HG03025 (cell line): ENCODE measurements at regions not wholly inside any gene's neighbourhood (a gene's known extent, or its start where the extent isn't known, plus 50 kb on each side); places are given as distances from the start of the nearest gene placed in this dataset.
"Not testable (repeated sequence)": the region's sequence is repeated elsewhere in the genome, so short reads cannot be mapped to it uniquely, and the experiment has no call there.

ENCODE experiments used
- ATAC-seq: cut with Tn5 transposase; IDR thresholded peaks from one replicate; pipeline ENCODE4 v1.9.1; 2021; ENCODE audit warnings: mild to moderate bottlenecking, moderate library complexity; ENCODE audit not compliant: unreplicated experiment, low FRiP score

DNA sequence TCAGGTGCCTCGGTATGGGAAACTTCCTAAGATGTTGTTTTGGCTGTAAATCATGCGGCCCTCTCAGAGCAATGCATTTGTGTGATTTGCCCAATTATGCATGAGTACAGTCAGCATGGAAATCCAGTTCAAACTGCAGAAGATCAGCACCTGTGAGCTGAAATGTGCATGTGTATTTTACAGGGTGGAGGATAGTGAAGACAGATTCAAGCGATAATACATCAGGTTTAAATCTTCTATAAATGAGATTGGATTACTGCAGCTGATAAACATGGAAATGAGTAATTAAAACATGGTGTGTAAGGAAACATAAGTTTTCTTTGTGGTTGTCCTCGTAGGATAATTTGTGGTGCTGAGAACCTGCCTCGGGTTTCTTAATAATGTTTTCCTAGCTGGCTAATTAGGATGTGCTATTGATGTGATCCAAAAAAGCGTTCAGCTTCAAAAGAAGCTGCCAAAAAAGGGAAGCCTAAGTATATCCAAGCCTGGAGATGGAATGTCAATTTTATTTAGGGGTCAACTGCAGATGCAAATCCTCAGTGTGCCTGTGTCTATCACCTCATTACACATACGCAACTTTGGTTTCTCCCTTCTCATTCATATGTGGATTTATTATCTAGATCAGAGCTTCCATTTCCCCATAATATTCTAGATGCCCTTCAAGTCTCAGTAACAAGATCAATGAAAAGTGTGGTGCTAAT is 117.1 kb upstream of the CCDC28A start:
- ATAC-seq: no peak

DNA sequence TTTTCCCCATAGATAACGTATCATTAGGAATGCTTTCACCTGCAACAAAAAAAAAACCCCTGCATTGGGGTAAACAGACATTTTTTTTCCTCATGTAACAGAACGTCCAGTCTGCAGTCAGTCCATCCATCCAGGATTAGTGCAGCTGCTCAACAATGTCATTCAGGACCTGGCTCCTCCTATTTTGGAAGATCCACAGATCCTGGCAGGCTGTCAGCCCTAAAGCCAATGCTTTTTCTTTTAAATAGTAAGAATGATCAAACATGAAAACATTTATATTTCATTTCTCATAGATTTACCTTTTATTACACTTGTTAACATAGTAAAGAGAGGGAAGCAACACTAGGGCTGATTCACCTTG is 116.5 kb upstream of the CCDC28A start:
- ATAC-seq: no peak

- ATAC-seq: no peak
Measured at GRCh38 chr6:138659998-138660397, 113.6 kb upstream of the CCDC28A start.

DNA sequence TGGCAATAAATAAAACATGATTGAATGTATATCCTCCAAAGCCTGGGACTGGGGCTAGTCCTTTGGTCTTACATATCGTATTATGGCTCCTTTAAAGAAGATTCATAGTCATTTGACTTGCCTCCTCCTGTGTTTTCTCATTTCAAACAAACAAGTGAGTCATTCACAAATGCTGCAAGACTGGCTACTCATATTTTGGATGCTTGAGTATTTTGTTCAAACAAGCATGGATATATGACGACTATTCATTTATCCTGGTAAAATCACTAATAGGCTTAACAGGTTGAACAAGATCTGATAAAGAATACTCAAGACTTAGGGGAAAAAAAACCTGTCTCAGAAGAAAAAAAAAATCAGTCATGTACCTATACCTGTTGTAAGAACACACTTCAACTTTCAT is 111.1 kb upstream of the CCDC28A start:
- ATAC-seq: no peak

- ATAC-seq: no peak
Measured at GRCh38 chr6:138663892-138664291, 109.7 kb upstream of the CCDC28A start.

- no peak for ATAC-seq
Measured at GRCh38 chr6:138664745-138665144, 108.8 kb upstream of the CCDC28A start.

GRCh38 chr6:138666636-138667035 is 106.9 kb upstream of the CCDC28A start:
- no peak for ATAC-seq

- ATAC-seq: no peak
Measured at GRCh38 chr6:138667408-138667807, 106.2 kb upstream of the CCDC28A start.

DNA sequence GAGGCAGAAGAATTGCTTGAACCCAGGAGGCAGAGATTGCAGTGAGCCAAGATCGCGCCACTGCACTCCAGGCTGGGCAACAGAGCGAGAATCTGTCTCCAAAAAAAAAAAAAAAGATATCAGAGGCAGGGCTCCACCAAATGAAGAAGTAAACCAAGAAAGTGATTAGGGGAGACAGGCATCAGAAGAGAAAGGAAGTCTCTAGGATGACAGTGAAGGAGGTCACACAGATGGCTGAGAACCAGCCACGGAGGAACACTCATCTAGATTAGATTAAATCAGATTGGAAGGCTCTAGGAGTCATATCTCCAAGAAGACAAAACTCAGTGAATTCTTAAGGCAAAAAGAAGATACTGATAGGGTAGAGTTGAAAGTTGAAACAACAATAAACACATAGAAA is 102.2 kb upstream of the CCDC28A start:
- ATAC-seq: no peak

DNA sequence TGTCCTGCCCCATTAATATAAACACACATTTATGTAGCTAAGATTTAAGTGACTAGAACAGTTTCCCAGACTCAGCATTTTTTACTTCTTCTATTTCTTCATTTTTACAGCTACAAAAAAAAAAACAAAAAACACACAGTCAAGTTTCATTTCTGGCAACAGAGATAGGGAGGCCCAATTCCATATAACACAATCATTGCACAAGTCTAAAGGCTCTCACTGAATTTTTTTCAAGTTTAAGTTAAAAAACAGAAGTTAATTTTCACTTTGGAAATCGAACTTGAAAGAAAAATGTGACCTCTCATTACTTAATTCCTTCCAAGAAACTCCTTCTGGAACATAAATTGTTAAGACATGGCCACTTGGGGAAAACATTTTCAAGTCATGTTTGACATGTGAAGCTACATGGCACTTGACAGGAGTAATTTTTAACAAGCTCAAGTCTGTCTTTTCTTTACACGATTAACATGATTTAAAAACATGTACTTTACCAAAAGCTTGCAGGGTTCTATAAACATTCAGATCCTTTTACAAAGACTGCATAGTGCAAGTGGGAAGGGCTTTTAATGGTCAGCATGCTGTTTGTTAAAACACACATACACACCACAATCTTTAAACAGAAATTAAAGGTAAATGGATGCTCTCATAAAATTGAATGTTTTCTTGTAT is 100.1 kb upstream of the CCDC28A start:
- ATAC-seq: no peak

DNA sequence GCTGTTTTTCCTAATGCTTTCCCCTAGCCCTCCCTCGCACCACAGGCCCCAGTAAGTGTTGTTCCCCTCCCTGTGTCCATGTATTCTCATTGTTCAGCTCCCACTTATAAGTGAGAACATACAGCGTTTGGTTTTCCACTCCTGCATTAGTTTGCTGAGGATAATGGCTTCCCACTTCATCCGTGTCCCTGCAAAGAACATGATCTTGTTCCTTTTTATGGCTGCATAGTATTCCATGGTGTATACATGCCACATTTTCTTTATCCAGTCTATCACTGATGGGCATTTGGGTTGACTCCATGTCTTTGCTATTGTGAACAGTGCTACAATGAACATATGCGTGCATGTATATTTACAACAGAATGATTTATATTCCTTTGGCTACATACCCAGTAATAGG is 99.1 kb upstream of the CCDC28A start:
- ATAC-seq: not testable (repeated sequence)

- ATAC-seq: no peak
Measured at GRCh38 chr6:138677538-138677937, 96.0 kb upstream of the CCDC28A start.

GRCh38 chr6:138678168-138678567 is 95.4 kb upstream of the CCDC28A start:
- ATAC-seq: no peak

DNA sequence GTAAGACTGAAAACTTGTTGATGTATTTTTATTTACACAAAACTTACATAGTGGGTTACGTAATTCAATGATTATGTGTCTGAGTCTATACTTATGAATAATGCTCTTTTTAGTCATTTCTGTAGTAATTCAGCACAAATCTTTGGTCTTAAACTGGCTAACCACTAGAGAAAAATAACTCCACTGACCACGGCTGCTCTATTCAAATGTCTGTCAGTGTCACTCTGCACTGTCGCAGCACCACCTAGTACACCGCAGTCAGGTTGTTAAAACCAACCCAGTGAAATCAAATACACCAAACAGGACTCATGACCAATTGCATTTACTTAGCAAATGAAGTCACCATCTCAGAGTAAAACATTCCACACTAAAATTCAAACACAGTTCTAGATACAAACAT is 93.5 kb upstream of the CCDC28A start:
- no peak for ATAC-seq

DNA sequence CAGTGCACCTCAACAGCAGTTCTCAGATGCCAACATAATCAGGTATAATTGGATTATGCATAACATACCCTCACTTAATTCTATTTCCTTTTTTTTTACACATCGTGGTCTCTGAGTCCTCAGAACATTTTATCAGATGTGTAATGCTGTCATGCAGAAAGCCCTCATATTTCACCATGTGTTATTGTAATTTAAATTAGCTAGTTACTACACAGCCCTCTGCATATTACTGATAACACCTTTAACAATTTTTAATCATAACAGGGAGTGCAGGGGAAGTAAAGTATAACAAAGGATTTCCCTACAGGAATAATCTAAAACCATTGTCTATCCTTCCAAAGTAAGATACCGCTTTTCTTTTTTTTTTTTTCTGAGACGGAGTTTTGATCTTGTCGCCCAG is 91.9 kb upstream of the CCDC28A start:
- no peak for ATAC-seq

- ATAC-seq: no peak
Measured at GRCh38 chr6:138682704-138683527, 90.7 kb upstream of the CCDC28A start.

- ATAC-seq: no peak
Measured at GRCh38 chr6:138685257-138685656, 88.3 kb upstream of the CCDC28A start.

- no peak for ATAC-seq
Measured at GRCh38 chr6:138685781-138686180, 87.8 kb upstream of the CCDC28A start.

GRCh38 chr6:138688580-138688979 is 85.0 kb upstream of the CCDC28A start:
- ATAC-seq: no peak

GRCh38 chr6:138689849-138690248 is 83.7 kb upstream of the CCDC28A start:
- ATAC-seq: no peak

DNA sequence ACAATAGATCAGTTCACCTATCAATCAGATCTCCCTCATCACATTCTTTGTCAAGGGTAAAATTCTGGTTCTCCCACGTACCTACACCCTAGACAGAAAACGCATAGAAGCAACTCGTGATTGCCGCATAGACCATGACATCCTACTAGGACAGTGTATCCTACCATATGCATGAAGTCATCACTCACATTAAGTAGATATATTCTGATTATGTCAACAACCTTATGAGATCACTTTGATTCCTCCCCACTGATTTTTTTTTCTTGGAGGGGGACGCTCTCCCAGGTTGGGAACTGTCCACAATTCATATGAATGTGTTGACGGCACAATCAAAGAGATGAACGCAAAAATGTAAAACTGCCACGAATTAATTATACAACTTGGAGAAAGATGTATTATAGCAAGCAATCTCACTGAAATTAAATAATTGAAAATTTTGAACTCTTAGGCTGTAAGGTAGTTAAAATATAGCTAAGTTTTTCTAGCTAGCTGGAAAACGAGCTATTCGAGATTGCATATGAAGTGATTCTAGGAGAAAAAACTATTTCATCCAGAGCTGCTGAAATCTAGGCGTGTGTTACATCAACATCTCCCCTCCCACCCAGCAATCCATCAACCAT is 82.5 kb upstream of the CCDC28A start:
- no peak for ATAC-seq
